H1 (cell line): ENCODE measurements at regions not wholly inside any gene's neighbourhood (a gene's known extent, or its start where the extent isn't known, plus 50 kb on each side); places are given as distances from the start of the nearest gene placed in this dataset.

ENCODE experiments used
- BRCA1 ChIP-seq: IDR thresholded peaks from 2 replicates; pipeline ENCODE4 v1.6.1; 2012; ENCODE audit warnings: low read depth, low read length, improper control_type of control experiment
- SIN3A ChIP-seq, 2 experiments: IDR thresholded peaks in 1 of 2; conservative IDR thresholded peaks in 1 of 2; 2 replicates each; pipeline ENCODE4 v1.6.1; 2011 to 2012; ENCODE audit warnings: low read length in 2 of 2, improper control_type of control experiment in 1 of 2, low read depth in 1 of 2, mild to moderate bottlenecking in 1 of 2
- TF ChIP-seq, protein P1 (sequence below), 3 experiments: IDR thresholded peaks; 1 replicate in 2 of 3; 2 replicates in 1 of 3; pipeline versions ENCODE4 v1.5.1 to v1.6.1; 2011; ENCODE audit warnings: low read length in 3 of 3, mild to moderate bottlenecking in 3 of 3, inconsistent platforms in 2 of 3, low read depth in 1 of 3, moderate library complexity in 1 of 3; ENCODE audit not compliant: insufficient read depth in 1 of 3; ENCODE audit errors: control extremely low read depth in 1 of 3

DNA sequence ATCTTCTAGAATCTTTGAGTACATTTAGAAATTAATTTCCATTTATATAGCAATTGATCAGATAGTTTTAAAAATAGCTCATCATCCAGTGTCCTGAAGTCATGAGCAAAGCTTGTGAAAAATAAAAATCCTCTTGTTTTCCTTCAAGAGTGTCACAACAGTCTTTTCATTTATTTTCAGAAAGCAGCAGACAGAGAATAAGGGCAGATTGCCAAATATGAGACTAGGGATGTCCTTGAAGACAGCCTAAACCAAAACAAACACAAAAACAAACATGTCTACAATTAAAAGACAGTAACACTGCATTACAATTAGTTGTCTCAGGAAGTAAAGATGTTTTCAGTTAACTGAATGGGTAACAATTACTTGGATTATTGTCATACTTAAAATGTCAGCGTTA is 682.8 kb downstream of the TFAP2A start:
- TF ChIP-seq, protein P1, sequence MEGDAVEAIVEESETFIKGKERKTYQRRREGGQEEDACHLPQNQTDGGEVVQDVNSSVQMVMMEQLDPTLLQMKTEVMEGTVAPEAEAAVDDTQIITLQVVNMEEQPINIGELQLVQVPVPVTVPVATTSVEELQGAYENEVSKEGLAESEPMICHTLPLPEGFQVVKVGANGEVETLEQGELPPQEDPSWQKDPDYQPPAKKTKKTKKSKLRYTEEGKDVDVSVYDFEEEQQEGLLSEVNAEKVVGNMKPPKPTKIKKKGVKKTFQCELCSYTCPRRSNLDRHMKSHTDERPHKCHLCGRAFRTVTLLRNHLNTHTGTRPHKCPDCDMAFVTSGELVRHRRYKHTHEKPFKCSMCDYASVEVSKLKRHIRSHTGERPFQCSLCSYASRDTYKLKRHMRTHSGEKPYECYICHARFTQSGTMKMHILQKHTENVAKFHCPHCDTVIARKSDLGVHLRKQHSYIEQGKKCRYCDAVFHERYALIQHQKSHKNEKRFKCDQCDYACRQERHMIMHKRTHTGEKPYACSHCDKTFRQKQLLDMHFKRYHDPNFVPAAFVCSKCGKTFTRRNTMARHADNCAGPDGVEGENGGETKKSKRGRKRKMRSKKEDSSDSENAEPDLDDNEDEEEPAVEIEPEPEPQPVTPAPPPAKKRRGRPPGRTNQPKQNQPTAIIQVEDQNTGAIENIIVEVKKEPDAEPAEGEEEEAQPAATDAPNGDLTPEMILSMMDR (IDR thresholded peaks at IDR 0.05; ENCODE audit: control extremely low read depth in 1 of 3, insufficient read depth in 1 of 3, low read depth in 1 of 3, low read length in 3 of 3): no peak
- TF ChIP-seq SIN3A (conservative IDR thresholded peaks at IDR 0.05 in 1 of 2, IDR thresholded peaks at IDR 0.05 in 1 of 2; ENCODE audit: low read depth in 1 of 2, low read length in 2 of 2) (no peak), BRCA1 (no peak)
